ENCODE measurements at regions not wholly inside any gene's neighbourhood (a gene's known extent, or its start where the extent isn't known, plus 50 kb on each side); places are given as distances from the start of the nearest gene placed in this dataset.

- no peak for TF ChIP-seq POLR2AphosphoS5 (IDR thresholded peaks at IDR 0.05; ENCODE audit: low read depth, low read length)
- no peak for TF ChIP-seq POLR2A (IDR thresholded peaks at IDR 0.05; ENCODE audit: low read depth, low read length)
- no peak for TF ChIP-seq TAF1 (IDR thresholded peaks at IDR 0.05; ENCODE audit: borderline replicate concordance, low read depth, low read length)
- FAIRE-seq = no peak
- no peak for DNase-seq (ENCODE audit: insufficient read length)
Observed at GRCh38 chr12:116385486-116386217, 108.2 kb upstream of the MED13L start.

GRCh38 chr12:116389326-116389725 lies 111.8 kb upstream of the MED13L start:
- TF ChIP-seq POLR2A (IDR thresholded peaks at IDR 0.05; ENCODE audit: low read depth, low read length) (no peak), TAF1 (IDR thresholded peaks at IDR 0.05; ENCODE audit: borderline replicate concordance, low read depth, low read length) (no peak), POLR2AphosphoS5 (IDR thresholded peaks at IDR 0.05; ENCODE audit: low read depth, low read length) (no peak)
- FAIRE-seq = no peak
- DNase-seq (ENCODE audit: insufficient read length) = no peak

GRCh38 chr12:116389990-116390389 lies 112.5 kb upstream of the MED13L start:
- FAIRE-seq (no peak), DNase-seq (ENCODE audit: insufficient read length) (no peak)

GRCh38 chr12:116390401-116391335 lies 113.2 kb upstream of the MED13L start:
- no peak for FAIRE-seq
- no peak for DNase-seq (ENCODE audit: insufficient read length)

More at GRCh38 chr12:116389990-116390389, 112.5 kb upstream of the MED13L start:
- no peak for TF ChIP-seq POLR2A (IDR thresholded peaks at IDR 0.05; ENCODE audit: low read depth, low read length)
- TF ChIP-seq POLR2AphosphoS5 (IDR thresholded peaks at IDR 0.05; ENCODE audit: low read depth, low read length) = no peak
- TF ChIP-seq TAF1 (IDR thresholded peaks at IDR 0.05; ENCODE audit: borderline replicate concordance, low read depth, low read length) = no peak

GRCh38 chr12:116391501-116391900 lies 114.0 kb upstream of the MED13L start:
- no peak for TF ChIP-seq TAF1 (IDR thresholded peaks at IDR 0.05; ENCODE audit: borderline replicate concordance, low read depth, low read length)
- no peak for TF ChIP-seq POLR2A (IDR thresholded peaks at IDR 0.05; ENCODE audit: low read depth, low read length)
- TF ChIP-seq POLR2AphosphoS5 (IDR thresholded peaks at IDR 0.05; ENCODE audit: low read depth, low read length) = no peak
- no peak for FAIRE-seq
- DNase-seq (ENCODE audit: insufficient read length) = no peak

More at GRCh38 chr12:116390401-116391335, 113.2 kb upstream of the MED13L start:
- TF ChIP-seq TAF1 (IDR thresholded peaks at IDR 0.05; ENCODE audit: borderline replicate concordance, low read depth, low read length) = no peak
- TF ChIP-seq POLR2AphosphoS5 (IDR thresholded peaks at IDR 0.05; ENCODE audit: low read depth, low read length) = no peak
- TF ChIP-seq POLR2A (IDR thresholded peaks at IDR 0.05; ENCODE audit: low read depth, low read length) = no peak

- DNase-seq (ENCODE audit: insufficient read length) (no peak), FAIRE-seq (no peak)
- TF ChIP-seq POLR2AphosphoS5 (IDR thresholded peaks at IDR 0.05; ENCODE audit: low read depth, low read length) (no peak), POLR2A (IDR thresholded peaks at IDR 0.05; ENCODE audit: low read depth, low read length) (no peak), TAF1 (IDR thresholded peaks at IDR 0.05; ENCODE audit: borderline replicate concordance, low read depth, low read length) (no peak)
Observed at GRCh38 chr12:116392061-116392460, 114.6 kb upstream of the MED13L start.

- DNase-seq (ENCODE audit: insufficient read length) = no peak
- FAIRE-seq = no peak
- TF ChIP-seq TAF1 (IDR thresholded peaks at IDR 0.05; ENCODE audit: borderline replicate concordance, low read depth, low read length) = no peak
- TF ChIP-seq POLR2A (IDR thresholded peaks at IDR 0.05; ENCODE audit: low read depth, low read length) = no peak
- TF ChIP-seq POLR2AphosphoS5 (IDR thresholded peaks at IDR 0.05; ENCODE audit: low read depth, low read length) = no peak
Observed at GRCh38 chr12:116393255-116393654, 115.8 kb upstream of the MED13L start.

- TF ChIP-seq POLR2A (IDR thresholded peaks at IDR 0.05; ENCODE audit: low read depth, low read length) (no peak), TAF1 (IDR thresholded peaks at IDR 0.05; ENCODE audit: borderline replicate concordance, low read depth, low read length) (no peak)
- DNase-seq (ENCODE audit: insufficient read length) = no peak
- FAIRE-seq = no peak
Observed at GRCh38 chr12:116393859-116394650, 116.6 kb upstream of the MED13L start.

- no peak for FAIRE-seq
- no peak for DNase-seq (ENCODE audit: insufficient read length)
- TF ChIP-seq TAF1 (IDR thresholded peaks at IDR 0.05; ENCODE audit: borderline replicate concordance, low read depth, low read length) (no peak), POLR2AphosphoS5 (IDR thresholded peaks at IDR 0.05; ENCODE audit: low read depth, low read length) (no peak), POLR2A (IDR thresholded peaks at IDR 0.05; ENCODE audit: low read depth, low read length) (no peak)
Observed at GRCh38 chr12:116395396-116395795, 117.9 kb upstream of the MED13L start.

- TF ChIP-seq POLR2AphosphoS5 (IDR thresholded peaks at IDR 0.05; ENCODE audit: low read depth, low read length) (no peak), POLR2A (IDR thresholded peaks at IDR 0.05; ENCODE audit: low read depth, low read length) (no peak), TAF1 (IDR thresholded peaks at IDR 0.05; ENCODE audit: borderline replicate concordance, low read depth, low read length) (no peak)
- DNase-seq (ENCODE audit: insufficient read length) = no peak
- no peak for FAIRE-seq
Observed at GRCh38 chr12:116397148-116397547, 119.7 kb upstream of the MED13L start.

- DNase-seq (ENCODE audit: insufficient read length) = no peak
- no peak for FAIRE-seq
- TF ChIP-seq TAF1 (IDR thresholded peaks at IDR 0.05; ENCODE audit: borderline replicate concordance, low read depth, low read length) (no peak), POLR2A (IDR thresholded peaks at IDR 0.05; ENCODE audit: low read depth, low read length) (no peak), POLR2AphosphoS5 (IDR thresholded peaks at IDR 0.05; ENCODE audit: low read depth, low read length) (no peak)
Observed at GRCh38 chr12:116398193-116398592, 120.7 kb upstream of the MED13L start.
